GM12878 (cell line): ENCODE measurements at regions not wholly inside any gene's neighbourhood (a gene's known extent, or its start where the extent isn't known, plus 50 kb on each side); places are given as distances from the start of the nearest gene placed in this dataset.

Experiments
- ATAC-seq: fragments of 200-7000 bp; cut with Tn5 transposase; 3 replicates; pipeline ENCODE4 v1.9.1; 2020; ENCODE audit warnings: mild to moderate bottlenecking, moderate library complexity
- BruUV-seq: library from RNA; stranded (reverse); fragments of 400-500 nt; replicated peaks from 2 replicates; lab custom pipeline; 2021; lab: Mats Ljungman, UMichigan
- CTCF ChIA-PET: fragments of 300-600 bp; sonication (Branson Sonifier 250); formaldehyde crosslinking; extraction: SDS; loops from one replicate; lab custom pipeline; 2021; ENCODE audit warnings: inconsistent platforms; lab: Yijun Ruan, JAX
- POLR2A ChIA-PET: fragments of 350-600 bp; formaldehyde crosslinking; extraction: SDS; loops from one replicate; lab custom pipeline; 2021; ENCODE audit warnings: inconsistent platforms; lab: Charles Lee
- RAD21 ChIA-PET: fragments of 300-600 bp; sonication (Branson Sonifier 250); formaldehyde crosslinking; loops from one replicate; lab custom pipeline; 2023; ENCODE audit warnings: antibody characterized with exemption; ENCODE audit not compliant: unreplicated experiment; lab: Charles Lee
- SMC1A ChIA-PET: fragments of 300-600 bp; sonication (Branson Sonifier 250); formaldehyde crosslinking; loops from one replicate; lab custom pipeline; 2023; ENCODE audit not compliant: unreplicated experiment, uncharacterized antibody; lab: Charles Lee
- DNase-seq: peaks from one replicate; pipeline ENCODE4 v3.0.0-alpha.2; 2011; ENCODE audit warnings: low read depth, low spot score
- FAIRE-seq: peaks from 3 replicates; lab custom pipeline; 2011; peaks lifted over from hg19 to GRCh38; lab: Jason Lieb, UNC
- H2AFZ ChIP-seq: 2 replicates; pipeline ENCODE4 v1.6.0; 2011; ENCODE audit warnings: low read depth, low read length, control low read depth; ENCODE audit not compliant: control insufficient read depth
- H3K27ac ChIP-seq: 2 replicates; pipeline ENCODE4 v1.5.1; 2011; ENCODE audit warnings: control low read depth; ENCODE audit not compliant: control insufficient read depth, insufficient read depth
- H3K27me3 ChIP-seq, 2 experiments: replicated peaks in 1 of 2; 2 replicates each; pipeline versions ENCODE4 v1.6.0 to v1.6.1; 2011; ENCODE audit warnings: low read length in 1 of 2; ENCODE audit not compliant: control insufficient read depth in 2 of 2, insufficient read depth in 2 of 2
- H3K36me3 ChIP-seq, 2 experiments: 2 replicates each; pipeline ENCODE4 v1.5.1; 2011; ENCODE audit warnings: low read length in 1 of 2; ENCODE audit not compliant: control insufficient read depth in 2 of 2, insufficient read depth in 2 of 2
- H3K4me1 ChIP-seq: 2 replicates; pipeline ENCODE4 v1.6.1; 2011; ENCODE audit warnings: mild to moderate bottlenecking, low read length, moderate library complexity, mixed read lengths; ENCODE audit not compliant: control insufficient read depth, insufficient read depth
- H3K4me2 ChIP-seq: 2 replicates; pipeline ENCODE4 v1.6.0; 2011; ENCODE audit warnings: control low read depth; ENCODE audit not compliant: control insufficient read depth, insufficient read depth
- H3K4me3 ChIP-seq: fragments of 200-600 bp; sonication (generic); 2 replicates; pipeline ENCODE4 v1.5.1; 2016
- H3K79me2 ChIP-seq: 2 replicates; pipeline ENCODE4 v1.6.0; 2011; ENCODE audit warnings: low read length; ENCODE audit not compliant: control insufficient read depth, insufficient read depth
- H3K9ac ChIP-seq: 2 replicates; pipeline ENCODE4 v1.8.0; 2011; ENCODE audit warnings: low read length, control low read depth, mixed read lengths; ENCODE audit not compliant: control insufficient read depth, insufficient read depth
- H3K9me3 ChIP-seq: replicated peaks from 3 replicates; pipeline ENCODE4 v1.5.1; 2011; ENCODE audit warnings: mild to moderate bottlenecking, low read length; ENCODE audit not compliant: control insufficient read depth, insufficient read depth
- H4K20me1 ChIP-seq: 2 replicates; pipeline ENCODE4 v1.6.0; 2011; ENCODE audit not compliant: control insufficient read depth, insufficient read depth
- CEBPB ChIP-seq, 2 experiments: fragments of 150-350 bp in 1 of 2; IDR thresholded peaks; 2 replicates each; pipeline ENCODE4 v1.6.1; 2012 to 2014; ENCODE audit warnings: low read depth in 2 of 2, low read length in 2 of 2, borderline replicate concordance in 1 of 2, inconsistent platforms in 1 of 2
- CREM ChIP-seq: IDR thresholded peaks from 2 replicates; pipeline ENCODE4 v1.6.1; 2014; ENCODE audit warnings: antibody characterized with exemption, low read depth
- IKZF1 ChIP-seq: fragments of 450-650 bp; conservative IDR thresholded peaks from 2 replicates; pipeline ENCODE4 v1.6.1; 2017; ENCODE audit warnings: antibody characterized with exemption, mild to moderate bottlenecking
- LARP7 ChIP-seq: fragments of 450-650 bp; IDR thresholded peaks from 2 replicates; pipeline ENCODE4 v1.6.1; 2017; ENCODE audit warnings: mild to moderate bottlenecking
- NRF1 ChIP-seq: conservative IDR thresholded peaks from 2 replicates; pipeline ENCODE4 v1.6.1; 2011; ENCODE audit warnings: mild to moderate bottlenecking, low read depth, low read length, improper control_type of control experiment
- SMC3 ChIP-seq: IDR thresholded peaks from 2 replicates; pipeline ENCODE4 v1.6.1; 2011; ENCODE audit warnings: low read length, improper control_type of control experiment, borderline replicate concordance
- TAF1 ChIP-seq: IDR thresholded peaks from 2 replicates; pipeline ENCODE4 v1.6.1; 2011; ENCODE audit warnings: mild to moderate bottlenecking, low read depth, low read length, borderline replicate concordance
- YY1 ChIP-seq: IDR thresholded peaks from 2 replicates; pipeline ENCODE4 v1.6.1; 2011; ENCODE audit warnings: low read depth, mild to moderate bottlenecking, low read length
- ZNF274 ChIP-seq: IDR thresholded peaks from one replicate; pipeline ENCODE4 v1.8.0; 2011; ENCODE audit not compliant: insufficient read length, insufficient read depth
- in situ Hi-C: fragments of 300-500 bp; cut with MboI; formaldehyde crosslinking; loops from 9 replicates; pipeline ENCODE4 v1.14.3; 2018; ENCODE audit warnings: mixed read lengths
- intact Hi-C: fragments of 100-400 bp; cut with micrococcal nuclease; formaldehyde crosslinking; loops from one replicate; pipeline ENCODE4 v1.14.2; 2022; ENCODE audit not compliant: unreplicated experiment
- TF ChIP-seq, protein P1 (sequence below): IDR thresholded peaks from 2 replicates; pipeline ENCODE4 v1.6.1; 2012; ENCODE audit warnings: improper control_type of control experiment, low read depth, low read length; ENCODE audit not compliant: insufficient replicate concordance
- TF ChIP-seq, protein P2 (sequence below): fragments of 150-350 bp; IDR thresholded peaks from 2 replicates; pipeline ENCODE4 v1.6.1; 2016; ENCODE audit warnings: low read depth, low read length

DNA sequence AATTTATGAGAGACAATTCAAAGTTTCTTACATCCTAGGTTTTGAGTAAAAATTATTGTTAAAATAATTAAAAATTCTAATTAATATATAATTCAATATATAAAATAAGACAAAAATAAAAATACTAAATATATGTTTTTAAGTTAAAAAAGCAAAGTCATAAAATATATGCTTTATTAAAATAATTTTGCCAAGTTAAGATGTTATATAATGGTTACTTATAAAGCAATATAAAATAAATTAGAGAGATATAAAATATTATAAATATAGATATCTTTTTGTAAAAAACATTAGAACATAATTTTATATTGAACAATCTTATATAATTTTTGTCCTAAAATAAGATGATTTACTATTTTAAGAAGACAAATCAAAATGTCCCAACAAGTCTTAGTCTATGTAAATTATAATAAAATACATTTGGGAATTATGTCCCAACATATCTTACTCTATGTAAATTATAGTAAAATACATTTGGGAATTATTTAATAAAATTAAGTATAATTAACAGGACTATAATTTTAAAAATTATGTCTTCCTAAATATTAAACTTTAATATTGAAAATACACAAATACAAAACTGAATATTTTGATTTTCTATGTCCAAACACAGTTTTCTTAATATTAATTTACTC lies 67.7 kb upstream of the TOP3B start:
- TF ChIP-seq IKZF1: no peak
- TF ChIP-seq, protein P1, sequence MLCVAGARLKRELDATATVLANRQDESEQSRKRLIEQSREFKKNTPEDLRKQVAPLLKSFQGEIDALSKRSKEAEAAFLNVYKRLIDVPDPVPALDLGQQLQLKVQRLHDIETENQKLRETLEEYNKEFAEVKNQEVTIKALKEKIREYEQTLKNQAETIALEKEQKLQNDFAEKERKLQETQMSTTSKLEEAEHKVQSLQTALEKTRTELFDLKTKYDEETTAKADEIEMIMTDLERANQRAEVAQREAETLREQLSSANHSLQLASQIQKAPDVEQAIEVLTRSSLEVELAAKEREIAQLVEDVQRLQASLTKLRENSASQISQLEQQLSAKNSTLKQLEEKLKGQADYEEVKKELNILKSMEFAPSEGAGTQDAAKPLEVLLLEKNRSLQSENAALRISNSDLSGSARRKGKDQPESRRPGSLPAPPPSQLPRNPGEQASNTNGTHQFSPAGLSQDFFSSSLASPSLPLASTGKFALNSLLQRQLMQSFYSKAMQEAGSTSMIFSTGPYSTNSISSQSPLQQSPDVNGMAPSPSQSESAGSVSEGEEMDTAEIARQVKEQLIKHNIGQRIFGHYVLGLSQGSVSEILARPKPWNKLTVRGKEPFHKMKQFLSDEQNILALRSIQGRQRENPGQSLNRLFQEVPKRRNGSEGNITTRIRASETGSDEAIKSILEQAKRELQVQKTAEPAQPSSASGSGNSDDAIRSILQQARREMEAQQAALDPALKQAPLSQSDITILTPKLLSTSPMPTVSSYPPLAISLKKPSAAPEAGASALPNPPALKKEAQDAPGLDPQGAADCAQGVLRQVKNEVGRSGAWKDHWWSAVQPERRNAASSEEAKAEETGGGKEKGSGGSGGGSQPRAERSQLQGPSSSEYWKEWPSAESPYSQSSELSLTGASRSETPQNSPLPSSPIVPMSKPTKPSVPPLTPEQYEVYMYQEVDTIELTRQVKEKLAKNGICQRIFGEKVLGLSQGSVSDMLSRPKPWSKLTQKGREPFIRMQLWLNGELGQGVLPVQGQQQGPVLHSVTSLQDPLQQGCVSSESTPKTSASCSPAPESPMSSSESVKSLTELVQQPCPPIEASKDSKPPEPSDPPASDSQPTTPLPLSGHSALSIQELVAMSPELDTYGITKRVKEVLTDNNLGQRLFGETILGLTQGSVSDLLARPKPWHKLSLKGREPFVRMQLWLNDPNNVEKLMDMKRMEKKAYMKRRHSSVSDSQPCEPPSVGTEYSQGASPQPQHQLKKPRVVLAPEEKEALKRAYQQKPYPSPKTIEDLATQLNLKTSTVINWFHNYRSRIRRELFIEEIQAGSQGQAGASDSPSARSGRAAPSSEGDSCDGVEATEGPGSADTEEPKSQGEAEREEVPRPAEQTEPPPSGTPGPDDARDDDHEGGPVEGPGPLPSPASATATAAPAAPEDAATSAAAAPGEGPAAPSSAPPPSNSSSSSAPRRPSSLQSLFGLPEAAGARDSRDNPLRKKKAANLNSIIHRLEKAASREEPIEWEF: no peak
- no peak for TF ChIP-seq TAF1
- no peak for TF ChIP-seq CREM
- TF ChIP-seq SMC3: no peak
- no peak for TF ChIP-seq YY1
- TF ChIP-seq LARP7: no peak
- TF ChIP-seq, protein P2, sequence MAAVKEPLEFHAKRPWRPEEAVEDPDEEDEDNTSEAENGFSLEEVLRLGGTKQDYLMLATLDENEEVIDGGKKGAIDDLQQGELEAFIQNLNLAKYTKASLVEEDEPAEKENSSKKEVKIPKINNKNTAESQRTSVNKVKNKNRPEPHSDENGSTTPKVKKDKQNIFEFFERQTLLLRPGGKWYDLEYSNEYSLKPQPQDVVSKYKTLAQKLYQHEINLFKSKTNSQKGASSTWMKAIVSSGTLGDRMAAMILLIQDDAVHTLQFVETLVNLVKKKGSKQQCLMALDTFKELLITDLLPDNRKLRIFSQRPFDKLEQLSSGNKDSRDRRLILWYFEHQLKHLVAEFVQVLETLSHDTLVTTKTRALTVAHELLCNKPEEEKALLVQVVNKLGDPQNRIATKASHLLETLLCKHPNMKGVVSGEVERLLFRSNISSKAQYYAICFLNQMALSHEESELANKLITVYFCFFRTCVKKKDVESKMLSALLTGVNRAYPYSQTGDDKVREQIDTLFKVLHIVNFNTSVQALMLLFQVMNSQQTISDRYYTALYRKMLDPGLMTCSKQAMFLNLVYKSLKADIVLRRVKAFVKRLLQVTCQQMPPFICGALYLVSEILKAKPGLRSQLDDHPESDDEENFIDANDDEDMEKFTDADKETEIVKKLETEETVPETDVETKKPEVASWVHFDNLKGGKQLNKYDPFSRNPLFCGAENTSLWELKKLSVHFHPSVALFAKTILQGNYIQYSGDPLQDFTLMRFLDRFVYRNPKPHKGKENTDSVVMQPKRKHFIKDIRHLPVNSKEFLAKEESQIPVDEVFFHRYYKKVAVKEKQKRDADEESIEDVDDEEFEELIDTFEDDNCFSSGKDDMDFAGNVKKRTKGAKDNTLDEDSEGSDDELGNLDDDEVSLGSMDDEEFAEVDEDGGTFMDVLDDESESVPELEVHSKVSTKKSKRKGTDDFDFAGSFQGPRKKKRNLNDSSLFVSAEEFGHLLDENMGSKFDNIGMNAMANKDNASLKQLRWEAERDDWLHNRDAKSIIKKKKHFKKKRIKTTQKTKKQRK: no peak
- no peak for TF ChIP-seq CEBPB (IDR thresholded peaks at IDR 0.05; ENCODE audit: borderline replicate concordance in 1 of 2, low read depth in 2 of 2, low read length in 2 of 2)
- TF ChIP-seq ZNF274: no peak
- no peak for TF ChIP-seq NRF1
- RAD21 ChIA-PET: interaction anchor here (1.1 to 1.5 kb wide), 2 partner anchors 19 to 80 kb away, joined by 3 to 4 read pairs; no protein-coding TSS in a partner anchor
- ATAC-seq (no peak), DNase-seq (no peak), FAIRE-seq (no peak)
- Histone ChIP-seq H3K4me3 (no peak overlapping the region), H2AFZ (no peak overlapping the region), H4K20me1 (no peaks in the 10 kb centered on the region), H3K9ac (no peak overlapping the region), H3K36me3 (no peaks in the 10 kb centered on the region), H3K9me3 (no peaks in the 10 kb centered on the region), H3K4me1 (no peaks in the 10 kb centered on the region), H3K27ac (no peak overlapping the region), H3K4me2 (no peak overlapping the region), H3K27me3 (no peaks in the 10 kb centered on the region), H3K79me2 (no peaks in the 10 kb centered on the region)
- SMC1A ChIA-PET: interaction anchor here (2.0 kb wide), 1 partner anchor 19 kb away, joined by 11 read pairs; no protein-coding TSS in a partner anchor
- POLR2A ChIA-PET: no interaction called here
- CTCF ChIA-PET: interaction anchor here (0.7 to 2.0 kb wide), 4 partner anchors 11 to 61 kb away, joined by 3 to 17 read pairs (median 6); no protein-coding TSS in a partner anchor
- in situ Hi-C loops: no loop called here
- no TSS peak for BruUV-seq
- intact Hi-C loops: no loop called here
